HEK293 (cell line): ENCODE measurements at regions not wholly inside any gene's neighbourhood (a gene's known extent, or its start where the extent isn't known, plus 50 kb on each side); places are given as distances from the start of the nearest gene placed in this dataset.

Source experiments
- CTCF ChIP-seq: fragments of 450-650 bp; formaldehyde crosslinking; IDR thresholded peaks from 2 replicates; pipeline ENCODE4 v1.5.1; 2016; ENCODE audit warnings: missing biosample characterization, missing genetic modification characterization
- GLI4 ChIP-seq: fragments of 450-650 bp; formaldehyde crosslinking; IDR thresholded peaks from 2 replicates; pipeline ENCODE4 v1.5.1; 2016; ENCODE audit warnings: missing biosample characterization, missing genetic modification characterization
- MYNN ChIP-seq: fragments of 450-650 bp; formaldehyde crosslinking; IDR thresholded peaks from 2 replicates; pipeline ENCODE4 v1.5.1; 2016; ENCODE audit warnings: missing biosample characterization, missing genetic modification characterization, borderline replicate concordance
- OSR2 ChIP-seq: fragments of 450-650 bp; formaldehyde crosslinking; IDR thresholded peaks from 2 replicates; pipeline ENCODE4 v1.5.1; 2016; ENCODE audit warnings: missing biosample characterization, missing genetic modification characterization
- REST ChIP-seq: fragments of 450-650 bp; formaldehyde crosslinking; IDR thresholded peaks from 2 replicates; pipeline ENCODE4 v1.5.1; 2016; ENCODE audit warnings: missing biosample characterization, missing genetic modification characterization
- ZNF274 ChIP-seq, 2 experiments: fragments of 200-500 bp in 1 of 2; fragments of 450-650 bp in 1 of 2; sonication (Bioruptor generic) in 1 of 2; formaldehyde crosslinking in 1 of 2; IDR thresholded peaks; 2 replicates each; pipeline versions ENCODE4 v1.5.1 to v1.6.1; 2014 to 2016; ENCODE audit warnings: borderline replicate concordance in 1 of 2, inconsistent platforms in 1 of 2, low read length in 1 of 2, missing biosample characterization in 1 of 2, missing genetic modification characterization in 1 of 2
- ZNF311 ChIP-seq: fragments of 450-650 bp; formaldehyde crosslinking; IDR thresholded peaks from 2 replicates; pipeline ENCODE4 v1.5.1; 2017; ENCODE audit warnings: missing biosample characterization, missing genetic modification characterization, borderline replicate concordance
- ZNF449 ChIP-seq: fragments of 450-650 bp; formaldehyde crosslinking; IDR thresholded peaks from 2 replicates; pipeline ENCODE4 v1.5.1; 2017; ENCODE audit warnings: missing biosample characterization, mild to moderate bottlenecking, missing genetic modification characterization, moderate library complexity
- ZNF518A ChIP-seq: fragments of 450-650 bp; formaldehyde crosslinking; conservative IDR thresholded peaks from 2 replicates; pipeline ENCODE4 v1.5.1; 2016; ENCODE audit warnings: low read depth, missing biosample characterization, missing genetic modification characterization
- ZNF529 ChIP-seq: fragments of 450-650 bp; formaldehyde crosslinking; IDR thresholded peaks from 2 replicates; pipeline ENCODE4 v1.5.1; 2017; ENCODE audit warnings: missing genetic modification characterization, missing biosample characterization; ENCODE audit not compliant: insufficient replicate concordance
- ZNF670 ChIP-seq: fragments of 450-650 bp; formaldehyde crosslinking; IDR thresholded peaks from 2 replicates; pipeline ENCODE4 v1.5.1; 2016; ENCODE audit warnings: missing biosample characterization, missing genetic modification characterization, low read depth
- ZNF830 ChIP-seq: fragments of 450-650 bp; IDR thresholded peaks from 2 replicates; pipeline ENCODE4 v1.5.0; 2018; ENCODE audit warnings: missing biosample characterization, missing genetic modification characterization, low read depth, mild to moderate bottlenecking, moderate library complexity

DNA sequence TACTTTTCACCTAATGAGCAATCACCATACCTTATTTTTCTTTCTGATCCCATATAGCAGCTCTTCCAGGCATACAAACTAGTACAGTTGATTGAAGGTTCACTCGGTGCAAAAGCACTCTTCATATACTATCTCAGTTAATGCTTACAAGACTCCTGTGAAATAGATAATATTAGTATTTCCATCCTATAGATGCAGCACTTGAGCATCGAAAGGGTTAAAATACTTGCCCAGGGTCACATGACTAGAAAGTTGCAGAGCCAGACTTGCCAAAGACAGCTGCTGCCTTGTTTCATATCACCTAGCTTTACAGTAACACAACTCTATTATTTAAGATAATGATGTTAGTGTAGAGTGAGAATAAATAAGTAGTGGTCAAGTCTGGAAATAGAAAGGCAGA is 466.0 kb upstream of the TNP1 start:
- no peak for TF ChIP-seq ZNF449
- TF ChIP-seq ZNF274 (IDR thresholded peaks at IDR 0.05; ENCODE audit: low read length) = no peak
- no peak for TF ChIP-seq ZNF274 (tag by site-specific recombination; IDR thresholded peaks at IDR 0.05; ENCODE audit: borderline replicate concordance)
- TF ChIP-seq ZNF670 (tag by site-specific recombination) = no peak
- TF ChIP-seq ZNF518A (tag by site-specific recombination) = no peak
- TF ChIP-seq CTCF (tag by site-specific recombination) = no peak
- TF ChIP-seq REST = no peak
- no peak for TF ChIP-seq ZNF830 (tag by site-specific recombination)
- no peak for TF ChIP-seq ZNF311 (tag by site-specific recombination)
- TF ChIP-seq MYNN (tag by site-specific recombination) = no peak
- TF ChIP-seq ZNF529 = no peak
- TF ChIP-seq OSR2 (tag by site-specific recombination) = no peak
- no peak for TF ChIP-seq GLI4 (tag by site-specific recombination)
